HTR-8/SVneo (cell line): ENCODE measurements at regions not wholly inside any gene's neighbourhood (a gene's known extent, or its start where the extent isn't known, plus 50 kb on each side); places are given as distances from the start of the nearest gene placed in this dataset.
"Not testable (repeated sequence)": the region's sequence is repeated elsewhere in the genome, so short reads cannot be mapped to it uniquely, and the experiment has no call there.

Source experiments
- DNase-seq: peaks from one replicate; pipeline ENCODE4 v3.0.0; 2011; ENCODE audit warnings: low spot score, mixed read lengths; ENCODE audit not compliant: insufficient read length
- FAIRE-seq: peaks from 2 replicates; lab custom pipeline; 2011; peaks lifted over from hg19 to GRCh38; lab: Jason Lieb, UNC

DNA sequence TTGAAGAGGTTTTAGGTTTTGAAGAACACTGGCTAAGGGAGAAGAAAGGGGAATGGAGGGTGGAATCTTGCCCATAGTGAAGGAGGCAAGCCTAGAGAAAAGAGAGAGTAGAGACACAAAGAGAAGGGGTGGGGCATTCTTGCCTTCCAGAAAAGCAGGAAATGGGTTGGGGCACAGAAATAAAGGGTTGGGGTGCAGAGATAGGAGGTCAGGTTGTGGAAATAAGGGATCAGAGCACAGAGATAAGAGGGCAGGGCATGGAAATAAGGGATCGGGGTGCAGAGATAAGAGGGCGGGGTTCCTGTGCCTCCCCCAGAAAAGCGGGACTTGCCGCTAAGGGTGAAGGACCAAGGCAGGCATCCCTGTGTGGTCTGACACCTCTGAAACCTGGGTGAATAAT lies 69.9 kb downstream of the ALG1L2 start:
- FAIRE-seq, DNase-seq: not testable (repeated sequence)

DNA sequence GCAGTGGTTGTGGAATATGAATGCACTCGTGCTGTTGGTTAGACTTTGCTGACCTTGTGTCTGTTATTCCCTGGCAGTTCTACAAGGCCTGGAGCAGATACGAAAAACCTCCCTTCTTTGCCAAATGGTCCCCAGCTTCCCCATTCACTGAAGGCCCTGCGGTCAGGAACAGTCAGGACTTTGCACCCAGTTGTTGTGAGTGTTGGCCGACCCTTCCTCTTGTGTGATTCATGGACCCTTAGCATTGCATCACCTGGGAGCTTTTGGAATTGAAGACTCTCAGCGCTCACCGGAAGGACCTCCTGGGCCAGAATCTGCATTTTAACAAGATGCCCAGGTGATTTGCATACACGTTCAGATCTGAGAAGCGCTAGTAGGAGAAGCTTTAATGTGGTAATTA lies 71.6 kb downstream of the ALG1L2 start:
- not testable (repeated sequence) for FAIRE-seq, DNase-seq

DNA sequence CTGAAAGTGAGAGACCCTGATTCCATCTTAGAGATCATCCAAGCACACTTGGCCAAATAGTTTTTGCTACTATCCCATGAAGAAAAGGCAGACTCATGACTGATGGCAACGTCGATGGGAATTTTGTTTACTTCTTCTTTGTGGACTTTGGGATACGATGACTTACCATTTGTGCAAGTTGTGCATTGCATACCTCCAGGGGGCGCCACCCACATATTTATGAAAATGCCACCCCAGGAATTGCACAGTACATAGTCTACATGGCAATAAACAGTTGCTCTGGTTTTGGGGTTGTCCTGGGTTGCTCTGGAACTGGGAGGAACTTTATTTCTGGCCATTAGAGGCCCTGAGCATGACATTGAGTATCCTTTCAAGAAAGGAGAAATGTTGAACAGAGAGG lies 73.8 kb downstream of the ALG1L2 start:
- not testable (repeated sequence) for DNase-seq, FAIRE-seq

DNA sequence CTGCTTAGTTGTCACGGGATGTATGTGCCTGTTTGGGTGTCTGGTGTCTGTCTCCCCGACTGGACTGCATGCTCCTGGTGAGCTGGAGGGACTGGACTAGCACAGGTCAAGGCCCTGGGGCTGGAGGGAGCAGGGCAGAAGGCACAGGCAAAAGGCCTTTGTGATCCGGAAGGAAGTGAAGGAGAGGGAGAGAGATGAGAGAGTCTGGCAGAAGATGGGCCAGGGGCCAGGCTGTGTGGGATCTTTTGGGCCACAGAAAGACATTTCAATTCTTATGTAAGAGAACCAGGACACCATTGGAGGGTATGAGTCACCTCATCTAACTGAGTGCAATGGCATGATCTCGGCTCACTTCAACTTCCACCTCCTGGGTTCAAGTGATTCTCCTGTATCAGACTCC lies 85.2 kb downstream of the ALG1L2 start:
- DNase-seq, FAIRE-seq: not testable (repeated sequence)

DNA sequence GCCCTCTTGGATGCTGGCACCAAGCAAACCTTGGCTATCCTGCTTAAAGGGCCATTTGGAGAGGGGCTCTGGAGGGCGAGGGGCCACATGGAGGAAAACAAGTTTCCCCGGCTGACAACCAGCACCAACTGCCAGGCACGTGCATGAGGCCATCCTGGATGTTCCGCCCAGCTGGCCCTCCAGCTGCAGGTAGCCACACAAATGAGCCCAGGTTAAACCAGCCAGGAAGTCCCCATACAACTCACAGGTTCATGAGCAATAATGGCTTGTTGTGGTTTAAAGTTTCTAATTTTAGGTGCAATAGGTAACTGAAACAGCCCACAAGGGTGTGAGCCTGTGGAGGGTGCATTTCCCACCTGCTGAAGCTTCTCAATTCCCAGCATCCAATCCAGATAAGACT lies 93.6 kb downstream of the ALG1L2 start:
- not testable (repeated sequence) for FAIRE-seq

DNA sequence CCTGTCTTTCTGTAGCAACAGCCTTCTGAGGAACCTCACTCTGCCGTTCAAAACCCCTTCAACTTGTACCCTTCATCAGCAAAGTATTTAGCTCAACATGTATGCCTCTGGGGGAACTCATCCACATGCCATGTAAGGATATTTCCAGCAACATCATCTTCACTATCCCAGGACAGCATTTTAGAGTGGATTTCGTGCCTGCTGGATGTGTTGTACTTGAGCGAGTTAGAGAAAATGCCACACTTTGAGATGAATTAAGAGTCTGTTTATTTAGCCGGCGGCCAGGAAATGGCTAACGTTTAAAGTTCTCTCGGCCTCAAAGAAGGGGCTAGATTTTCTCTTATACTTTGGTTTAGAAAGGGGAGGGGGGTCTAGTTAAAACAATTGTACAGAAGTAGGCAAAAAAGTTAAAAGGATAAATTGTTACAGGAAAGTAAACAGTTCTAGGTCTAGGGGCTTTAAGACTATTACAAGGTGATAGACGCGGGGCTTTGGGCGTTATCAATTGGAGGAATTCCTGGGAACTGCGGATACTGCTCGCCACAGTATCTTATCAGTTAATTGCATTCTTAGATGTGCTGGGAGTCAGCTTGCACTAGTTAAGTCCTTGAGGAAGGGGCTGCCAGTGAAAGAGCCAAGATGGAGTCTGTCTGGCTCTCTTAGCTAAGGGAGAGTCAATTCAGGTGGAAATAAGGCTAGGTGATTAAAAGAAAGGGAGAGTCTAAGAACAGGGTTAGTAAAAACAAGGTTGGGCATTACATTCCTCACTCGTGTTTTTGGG lies 95.0 kb downstream of the ALG1L2 start:
- not testable (repeated sequence) for DNase-seq, FAIRE-seq

More for the DNA sequence above, 93.6 kb downstream of the ALG1L2 start:
- DNase-seq: not testable (repeated sequence)

DNA sequence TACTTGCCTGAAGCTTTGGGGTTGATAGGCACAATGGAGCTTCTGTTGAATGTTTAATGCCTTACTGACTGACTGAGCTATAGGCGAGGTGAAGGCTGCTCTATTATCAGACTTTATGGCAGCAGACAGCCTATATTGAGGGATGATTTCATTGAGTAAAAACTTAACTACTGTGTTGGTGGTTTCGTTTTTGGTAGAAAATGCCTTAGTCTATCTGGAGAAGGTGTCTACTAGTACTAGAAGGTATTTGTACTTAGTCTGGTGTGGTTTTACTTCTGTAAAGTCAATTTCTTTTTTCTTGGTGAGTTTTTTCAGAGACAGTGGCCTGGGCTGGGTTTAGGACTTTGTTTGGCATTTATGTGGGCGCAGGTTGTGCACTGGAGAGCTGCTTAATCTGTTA lies 97.2 kb downstream of the ALG1L2 start:
- not testable (repeated sequence) for DNase-seq, FAIRE-seq

DNA sequence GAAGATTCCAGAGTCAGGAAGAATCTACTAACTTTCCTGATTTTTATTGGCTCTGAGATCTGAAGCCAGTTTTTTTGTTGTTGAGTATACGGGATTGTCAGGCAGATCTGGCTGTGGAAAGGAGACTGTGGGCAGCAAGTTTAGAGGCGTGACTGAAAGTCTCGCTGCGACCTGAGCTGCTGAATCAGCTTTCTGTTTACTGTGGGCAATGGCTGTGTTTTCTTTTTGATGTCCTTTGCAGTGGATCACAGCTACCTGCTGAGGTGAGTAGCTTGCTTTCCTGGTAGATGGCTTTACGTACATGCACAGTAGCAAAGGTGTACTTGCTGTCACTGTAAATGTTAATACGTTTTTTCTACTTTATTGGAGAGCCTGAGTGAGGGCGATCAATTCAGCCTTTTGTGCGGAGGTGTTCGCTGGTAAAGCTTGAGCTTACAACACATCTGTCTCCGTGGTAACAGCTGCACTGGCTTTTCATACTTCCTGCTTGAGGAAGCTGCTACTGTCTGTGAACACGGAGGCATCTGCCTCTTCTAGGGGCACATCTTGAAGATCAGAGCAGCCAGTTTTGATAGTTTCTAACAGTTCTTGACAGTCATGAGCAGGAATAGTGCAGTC lies 97.8 kb downstream of the ALG1L2 start:
- DNase-seq, FAIRE-seq: not testable (repeated sequence)

DNA sequence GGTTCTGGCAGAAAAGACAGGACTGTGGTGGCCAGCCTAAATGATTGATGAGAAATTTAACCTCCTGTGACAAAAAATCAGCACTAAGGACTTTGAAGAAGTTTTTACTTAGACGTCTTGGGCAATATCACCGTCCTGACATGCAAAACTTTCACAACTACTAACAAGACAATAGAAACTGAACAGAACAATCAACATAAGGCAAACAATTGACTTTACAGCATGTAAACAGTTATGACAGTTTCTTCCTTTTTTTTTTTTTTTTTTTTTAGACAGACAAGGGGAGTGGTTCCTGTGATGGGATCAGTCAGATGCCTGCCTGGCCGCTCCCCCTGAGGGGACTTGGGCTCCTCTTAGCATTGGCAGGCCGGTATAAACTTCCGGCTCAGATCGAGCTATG lies 100.8 kb downstream of the ALG1L2 start:
- not testable (repeated sequence) for FAIRE-seq, DNase-seq

DNA sequence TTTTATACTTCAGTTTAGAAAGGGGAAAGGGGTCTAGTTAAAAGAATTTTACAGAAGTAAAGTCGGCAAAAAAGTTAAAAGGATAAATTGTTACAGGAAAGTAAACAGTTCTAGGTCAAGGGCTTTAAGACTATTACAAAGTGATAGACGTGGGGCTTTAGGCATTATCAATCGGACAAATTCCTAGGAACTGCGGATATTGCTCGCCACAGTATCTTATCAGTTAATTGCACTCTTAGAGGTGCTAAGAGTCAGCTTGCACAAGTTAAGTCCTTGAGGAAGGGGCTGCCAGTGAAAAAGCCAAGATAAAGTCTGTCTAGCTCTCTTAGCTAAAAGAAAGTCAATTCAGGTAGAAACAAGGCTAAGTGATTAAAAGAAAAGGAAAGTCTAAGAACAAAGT lies 102.1 kb downstream of the ALG1L2 start:
- not testable (repeated sequence) for FAIRE-seq, DNase-seq

DNA sequence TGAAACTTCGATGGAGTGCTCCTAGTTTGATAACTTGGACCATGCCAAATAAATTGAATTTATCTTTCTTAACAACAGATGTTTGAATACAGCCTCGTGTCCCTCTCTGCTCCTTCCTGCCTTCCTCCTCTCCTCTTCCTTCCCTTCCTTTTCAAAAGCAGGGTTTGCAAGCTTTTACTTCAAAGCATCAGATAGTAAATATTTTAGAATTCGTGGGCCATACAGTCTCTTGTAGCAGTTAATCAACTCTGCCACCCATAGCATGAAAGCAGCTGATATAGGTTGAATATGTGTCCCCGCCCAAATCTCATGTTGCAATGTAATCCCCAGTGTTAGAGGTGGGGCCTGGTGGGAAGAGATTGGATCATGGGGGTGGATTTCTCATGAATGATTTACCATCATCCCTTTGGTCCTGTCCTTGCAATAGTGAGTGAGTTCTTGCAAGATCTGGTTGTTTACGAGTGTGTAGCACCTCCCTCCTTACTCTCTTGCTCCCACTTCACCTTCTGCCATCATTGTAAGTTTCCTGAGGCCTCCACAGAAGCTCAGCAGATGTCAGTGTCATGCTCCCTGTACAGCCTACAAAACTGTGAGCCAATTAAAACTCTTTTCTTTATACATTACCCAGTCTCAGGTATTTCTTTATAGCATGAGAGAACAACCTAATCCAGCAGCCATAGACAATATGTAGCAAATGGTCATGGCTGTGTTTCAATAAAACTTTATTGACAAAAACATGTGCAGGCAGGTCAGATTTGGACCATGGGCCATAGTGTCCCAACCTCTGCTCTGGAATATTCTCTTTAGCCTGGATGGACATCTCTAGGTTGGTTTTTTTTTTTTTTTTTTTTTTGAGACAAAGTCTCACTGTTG lies 102.8 kb downstream of the ALG1L2 start:
- DNase-seq, FAIRE-seq: not testable (repeated sequence)

DNA sequence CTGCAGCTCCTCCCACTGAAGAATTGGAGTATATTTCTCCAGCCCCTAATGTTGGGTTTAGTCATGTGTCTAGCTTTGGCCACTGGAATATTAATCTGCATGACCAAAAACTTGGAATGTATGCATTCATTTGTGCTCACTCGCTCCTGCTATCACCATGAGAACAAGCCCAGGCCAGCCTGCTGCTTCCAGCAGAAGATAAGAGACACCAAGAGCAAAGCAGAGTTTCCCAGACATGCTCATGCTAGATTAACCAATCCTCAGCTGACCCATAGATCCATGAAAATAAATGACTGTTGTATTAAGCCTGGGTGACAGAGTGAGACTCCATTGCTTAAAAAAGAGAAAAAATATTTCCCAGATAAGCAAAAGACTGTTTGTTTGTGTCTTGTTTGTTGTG lies 119.6 kb downstream of the ALG1L2 start:
- FAIRE-seq, DNase-seq: not testable (repeated sequence)

DNA sequence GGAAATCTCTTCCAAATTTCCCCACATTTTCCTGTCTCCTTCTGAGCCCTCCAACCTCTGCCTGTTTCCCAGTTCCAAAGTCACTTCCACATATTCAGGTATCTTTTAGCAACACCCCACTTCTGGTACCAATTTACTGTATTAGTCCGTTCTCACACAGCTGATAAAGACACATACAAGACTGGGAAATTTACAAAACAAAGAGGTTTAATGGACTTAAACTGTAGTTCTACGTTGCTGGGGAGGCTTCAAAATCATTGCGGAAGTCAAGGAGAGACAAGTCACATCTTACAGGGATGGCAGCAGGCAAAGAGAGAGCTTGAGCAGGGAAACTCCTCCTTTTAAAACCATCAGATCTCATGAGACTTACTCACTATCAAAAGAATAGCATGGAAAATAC lies 122.0 kb downstream of the ALG1L2 start:
- FAIRE-seq, DNase-seq: not testable (repeated sequence)

DNA sequence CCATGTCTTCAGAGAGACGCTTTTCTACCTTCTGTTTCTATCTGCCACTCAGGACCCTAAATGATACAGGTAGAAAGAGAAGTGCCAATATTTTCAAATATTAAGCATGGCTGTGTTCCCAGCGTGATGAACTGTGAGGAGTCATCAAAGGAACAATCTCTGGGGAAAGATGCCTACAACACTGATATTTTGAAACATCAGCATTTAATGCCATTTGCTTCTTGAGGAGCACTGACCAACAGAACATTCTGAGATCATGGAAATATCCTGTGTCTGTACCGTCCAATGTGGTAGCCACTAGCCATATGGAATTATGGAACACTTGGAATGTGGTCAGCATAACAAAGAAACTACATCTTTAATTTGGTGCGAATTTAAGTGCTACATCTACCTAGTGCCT lies 117.9 kb upstream of the COL6A5 start:
- FAIRE-seq: peak; percentile 28
- DNase-seq: no peak

DNA sequence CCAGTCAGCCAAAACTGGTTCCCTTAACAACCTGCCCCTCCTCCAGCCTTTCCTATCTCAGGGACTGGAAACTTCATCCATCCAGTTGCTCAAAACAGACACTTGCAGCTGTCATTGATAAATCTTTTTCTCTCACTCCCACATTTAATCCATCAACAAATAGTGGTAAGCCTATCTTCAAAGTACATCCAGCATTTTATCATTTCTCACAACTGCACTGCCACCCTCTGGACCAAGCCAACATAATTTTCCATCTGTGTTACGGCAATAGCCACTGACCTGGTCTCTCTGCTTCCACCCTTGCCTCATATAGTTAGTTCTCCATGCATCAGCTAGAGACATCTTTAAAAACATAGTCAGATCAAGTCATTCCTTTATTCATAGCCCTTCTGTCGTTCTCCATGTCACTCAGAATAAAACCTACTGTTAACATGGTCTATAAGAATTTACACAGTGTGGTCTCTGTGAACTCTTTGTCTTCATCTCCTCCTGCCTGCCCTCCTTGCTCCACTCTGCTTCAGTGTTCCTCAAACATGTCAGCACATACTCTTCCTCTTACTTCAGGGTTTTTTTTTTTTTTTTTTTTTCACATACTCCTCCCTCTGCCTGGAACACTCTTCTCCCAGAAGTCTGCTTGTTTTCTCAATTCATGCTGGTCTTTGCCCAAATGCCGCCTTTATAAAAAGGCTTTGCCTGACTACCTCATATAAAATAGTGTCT lies 102.5 kb upstream of the COL6A5 start:
- FAIRE-seq: peak; percentile 4
- no peak for DNase-seq

DNA sequence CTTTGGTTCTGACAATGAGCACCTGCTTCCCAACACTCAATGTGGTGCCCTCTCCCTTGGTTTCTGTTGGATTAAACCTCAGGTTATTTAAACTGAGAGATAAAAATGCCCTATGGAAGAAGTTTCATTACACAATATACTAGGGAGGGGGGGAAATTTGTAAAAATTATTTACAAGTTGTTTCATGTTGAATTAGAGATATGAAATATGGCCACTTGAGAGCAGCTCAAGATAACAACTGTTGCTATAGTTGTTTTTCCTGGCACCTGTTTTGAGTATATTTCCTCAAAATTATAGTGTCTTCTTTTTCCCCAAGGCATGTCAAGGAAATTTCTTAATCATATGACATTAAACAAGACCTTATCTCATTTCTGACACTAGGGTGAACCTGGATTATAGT lies 101.7 kb upstream of the COL6A5 start:
- FAIRE-seq (no peak), DNase-seq (no peak)

DNA sequence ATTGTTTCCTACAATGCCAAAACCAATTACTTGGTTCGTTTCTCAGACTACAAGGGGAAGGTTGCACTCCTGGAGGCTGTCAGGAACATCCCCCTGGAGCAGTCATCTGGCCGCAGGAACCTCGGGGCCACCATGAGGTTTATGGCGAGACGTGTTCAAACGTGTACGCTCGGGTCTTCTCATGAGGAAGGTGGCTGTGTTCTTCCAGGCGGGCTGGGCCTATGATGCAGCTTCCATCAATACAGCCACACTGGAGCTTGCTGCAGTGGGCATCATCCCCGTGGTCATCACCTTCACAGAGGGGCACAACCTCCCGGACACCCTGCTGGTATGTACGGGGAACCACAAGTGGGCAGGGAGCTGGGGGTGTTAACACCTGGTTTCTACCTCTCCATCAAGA lies 94.5 kb upstream of the COL6A5 start:
- FAIRE-seq (no peak), DNase-seq (no peak)

DNA sequence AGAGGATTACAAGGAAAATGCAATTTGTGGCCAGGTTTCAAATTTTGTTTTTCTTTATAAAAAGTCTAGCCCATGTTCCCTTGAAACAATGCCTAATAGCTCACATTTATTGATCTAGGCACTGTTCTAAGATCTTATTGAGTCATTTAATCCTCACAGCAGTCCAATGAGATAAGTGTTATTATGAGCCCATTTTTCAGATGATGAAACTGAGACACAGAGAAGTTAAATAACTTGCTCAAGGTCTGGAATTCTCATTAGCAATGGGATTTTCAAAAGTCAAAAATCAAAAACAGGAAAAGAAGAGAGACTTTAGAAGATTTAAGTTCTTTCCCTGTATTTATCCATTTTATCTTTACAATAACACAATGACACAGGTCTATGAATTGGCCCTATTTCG lies 90.0 kb upstream of the COL6A5 start:
- no peak for FAIRE-seq
- DNase-seq: no peak

DNA sequence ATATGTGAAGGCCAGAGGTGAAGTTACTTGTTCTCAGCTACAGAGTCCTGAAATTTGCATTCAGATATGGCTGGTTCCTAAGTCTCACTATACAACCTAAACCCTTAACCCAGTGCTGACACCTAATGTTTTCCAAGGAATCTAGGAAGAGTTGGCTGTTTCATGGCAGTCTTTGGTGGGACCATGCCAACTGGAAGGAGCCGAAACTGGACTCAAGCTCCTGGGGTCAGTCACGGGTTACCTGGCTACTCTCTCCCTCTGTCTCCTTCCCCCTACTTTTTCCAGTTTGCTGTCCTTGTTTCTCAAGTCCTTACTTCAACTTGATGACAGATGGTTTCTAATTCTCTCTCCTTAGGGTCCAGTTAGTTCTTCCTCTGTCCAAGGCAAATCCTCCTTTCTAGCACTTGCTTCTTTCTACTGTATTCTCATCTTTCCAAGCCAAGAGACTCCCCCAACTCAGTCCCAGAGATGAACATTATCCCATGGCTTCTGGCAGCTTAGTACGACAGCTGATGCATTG lies 88.6 kb upstream of the COL6A5 start:
- no peak for DNase-seq
- FAIRE-seq: no peak

DNA sequence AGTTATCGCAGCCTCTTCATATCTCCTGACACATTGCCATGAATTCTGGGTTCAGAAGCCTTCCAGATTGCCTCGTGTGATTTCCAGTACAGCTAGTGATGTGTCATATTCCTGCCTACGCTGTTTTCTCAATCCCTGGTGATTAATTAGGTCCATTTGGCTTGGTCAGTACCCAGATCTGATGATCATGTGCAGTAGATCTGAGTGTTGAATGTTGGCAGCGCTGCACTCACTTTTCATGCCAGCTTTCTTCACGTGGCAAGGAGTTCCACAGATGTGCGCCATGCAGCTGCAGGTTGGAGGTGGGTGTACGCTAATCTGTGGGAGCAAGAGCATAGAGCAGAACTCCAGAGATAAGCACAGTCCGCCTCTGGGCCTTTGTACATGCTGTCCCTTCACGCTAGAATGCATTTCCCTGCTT lies 86.9 kb upstream of the COL6A5 start:
- FAIRE-seq (no peak), DNase-seq (no peak)
